OCI-LY3 (cell line): ENCODE measurements at regions not wholly inside any gene's neighbourhood (a gene's known extent, or its start where the extent isn't known, plus 50 kb on each side); places are given as distances from the start of the nearest gene placed in this dataset.

Experiments used
- H2AFZ ChIP-seq: fragments of 200-600, 300-600 bp; shearing (Covaris generic); 2 replicates; pipeline ENCODE4 v1.6.0; 2014; ENCODE audit warnings: antibody characterized with exemption, low read depth, low read length
- H3K27ac ChIP-seq: fragments of 200-600, 300-600 bp; sonication (generic); 2 replicates; pipeline ENCODE4 v1.5.1; 2014; ENCODE audit warnings: mild to moderate bottlenecking, low read length, moderate library complexity, mixed read lengths
- H3K27me3 ChIP-seq: fragments of 200-600, 300-600 bp; sonication (generic); 2 replicates; pipeline ENCODE4 v1.6.1; 2014; ENCODE audit warnings: low read depth, low read length, mixed read lengths
- H3K36me3 ChIP-seq: fragments of 200-600, 300-600 bp; sonication (generic); replicated peaks from 2 replicates; pipeline ENCODE3; 2014; ENCODE audit warnings: low read depth, low read length, mixed read lengths
- H3K4me1 ChIP-seq: fragments of 300-600, 200-600 bp; sonication (generic); 2 replicates; pipeline ENCODE4 v1.6.1; 2014; ENCODE audit warnings: low read length, mixed read lengths
- H3K4me2 ChIP-seq: fragments of 200-600, 300-600 bp; sonication (generic); 2 replicates; pipeline ENCODE4 v1.6.1; 2014; ENCODE audit warnings: low read length, mixed read lengths
- H3K4me3 ChIP-seq: fragments of 300-600, 200-600 bp; sonication (generic); 2 replicates; pipeline ENCODE4 v1.5.1; 2014; ENCODE audit warnings: antibody characterized with exemption, mild to moderate bottlenecking, low read length, moderate library complexity
- H3K79me2 ChIP-seq: fragments of 300-600, 200-600 bp; shearing (Covaris generic); 2 replicates; pipeline ENCODE4 v1.6.1; 2014; ENCODE audit warnings: mild to moderate bottlenecking, low read length, mixed read lengths
- H3K9ac ChIP-seq: fragments of 300-600, 200-600 bp; shearing (Covaris generic); 2 replicates; pipeline ENCODE4 v1.6.0; 2014; ENCODE audit warnings: mild to moderate bottlenecking, low read length, moderate library complexity
- H3K9me3 ChIP-seq: fragments of 200-600, 300-600 bp; shearing (Covaris generic); 2 replicates; pipeline ENCODE4 v1.6.1; 2014; ENCODE audit warnings: low read length, mixed read lengths; ENCODE audit not compliant: insufficient read depth
- H4K20me1 ChIP-seq: fragments of 200-600, 300-600 bp; sonication (generic); 2 replicates; pipeline ENCODE4 v1.6.1; 2016; ENCODE audit warnings: low read length, mixed read lengths; ENCODE audit not compliant: insufficient read depth
- CTCF ChIP-seq: fragments of 200-600, 300-600 bp; sonication (generic); IDR thresholded peaks from 2 replicates; pipeline ENCODE4 v1.5.1; 2014; ENCODE audit warnings: antibody characterized with exemption, low read length, low read depth
- EZH2phosphoT487 ChIP-seq: fragments of 200-600 bp; shearing (Covaris generic); IDR thresholded peaks from 2 replicates; pipeline ENCODE4 v1.6.1; 2018; ENCODE audit warnings: antibody characterized with exemption, mixed run types, low read depth

- Histone ChIP-seq H3K4me3 (no peak overlapping the region), H3K9me3 (no peaks in the 10 kb centered on the region), H3K9ac (no peak overlapping the region), H3K36me3 (no peaks in the 10 kb centered on the region), H3K4me2 (no peak overlapping the region), H3K4me1 (no peaks in the 10 kb centered on the region), H4K20me1 (no peaks in the 10 kb centered on the region), H2AFZ (no peak overlapping the region), H3K27me3 (no peaks in the 10 kb centered on the region), H3K79me2 (no peaks in the 10 kb centered on the region), H3K27ac (no peak overlapping the region)
- no peak for TF ChIP-seq EZH2phosphoT487
- no peak for TF ChIP-seq CTCF
These were observed 234.9 kb downstream of the TEX29 start for GRCh38 chr13:111555268-111555808.

- no peak for TF ChIP-seq CTCF
- no peak for TF ChIP-seq EZH2phosphoT487
- no peaks in the 10 kb centered on the region for H4K20me1 ChIP-seq
- H3K27ac ChIP-seq, result no peak overlapping the region
- no peak overlapping the region for H3K4me3 ChIP-seq
- no peaks in the 10 kb centered on the region for H3K27me3 ChIP-seq
- no peaks in the 10 kb centered on the region for H3K79me2 ChIP-seq
- no peaks in the 10 kb centered on the region for H3K36me3 ChIP-seq
- no peak overlapping the region for H3K9ac ChIP-seq
- no peak overlapping the region for H2AFZ ChIP-seq
- H3K4me2 ChIP-seq, result no peak overlapping the region
- no peaks in the 10 kb centered on the region for H3K4me1 ChIP-seq
- no peaks in the 10 kb centered on the region for H3K9me3 ChIP-seq
These were observed 235.5 kb downstream of the TEX29 start for GRCh38 chr13:111555903-111556302.

GRCh38 chr13:111556496-111556895 is 236.1 kb downstream of the TEX29 start:
- Histone ChIP-seq H3K36me3 (no peaks in the 10 kb centered on the region), H3K27ac (no peak overlapping the region), H3K79me2 (no peaks in the 10 kb centered on the region), H3K4me1 (no peaks in the 10 kb centered on the region), H3K27me3 (no peaks in the 10 kb centered on the region), H3K4me3 (no peak overlapping the region), H4K20me1 (no peaks in the 10 kb centered on the region), H3K9me3 (no peaks in the 10 kb centered on the region), H3K9ac (no peak overlapping the region), H2AFZ (no peak overlapping the region), H3K4me2 (no peak overlapping the region)
- TF ChIP-seq CTCF (no peak), EZH2phosphoT487 (no peak)

GRCh38 chr13:111557921-111558699 is 237.7 kb downstream of the TEX29 start:
- Histone ChIP-seq H3K27me3 (no peaks in the 10 kb centered on the region), H3K9me3 (no peaks in the 10 kb centered on the region), H4K20me1 (no peaks in the 10 kb centered on the region), H3K27ac (no peak overlapping the region), H2AFZ (no peak overlapping the region), H3K79me2 (no peaks in the 10 kb centered on the region), H3K4me3 (no peak overlapping the region), H3K36me3 (no peaks in the 10 kb centered on the region), H3K4me2 (no peak overlapping the region), H3K9ac (no peak overlapping the region), H3K4me1 (no peaks in the 10 kb centered on the region)
- TF ChIP-seq CTCF (no peak), EZH2phosphoT487 (no peak)
